ENCODE measurements at regions not wholly inside any gene's neighbourhood (a gene's known extent, or its start where the extent isn't known, plus 50 kb on each side); places are given as distances from the start of the nearest gene placed in this dataset.

GRCh38 chr5:148910216-148910615, 83.8 kb downstream of the ADRB2 start:
- TF ChIP-seq POLR2A (IDR thresholded peaks at IDR 0.05) (no peak), CTCF (IDR thresholded peaks at IDR 0.05) (no peak), POLR2AphosphoS5 (IDR thresholded peaks at IDR 0.05) (no peak)
